Vagina (tissue), 2 donors: ENCODE measurements at regions not wholly inside any gene's neighbourhood (a gene's known extent, or its start where the extent isn't known, plus 50 kb on each side); places are given as distances from the start of the nearest gene placed in this dataset.

Experiments
- CTCF ChIP-seq, 3 experiments: fragments of 450-650 bp in 2 of 3; fragments of 200-600 bp in 1 of 3; sonication (generic) in 1 of 3; IDR thresholded peaks; one replicate each; pipeline ENCODE4 v1.5.1; 2017 to 2019; ENCODE audit warnings: antibody characterized with exemption in 3 of 3, mild to moderate bottlenecking in 2 of 3, moderate library complexity in 2 of 3
- POLR2AphosphoS5 ChIP-seq, 2 donors: sonication (generic); formaldehyde crosslinking; IDR thresholded peaks; one replicate each; pipeline ENCODE4 v1.9.0; 2017; ENCODE audit warnings: antibody characterized with exemption in 2 of 2, mild to moderate bottlenecking in 2 of 2, low read depth in 1 of 2; ENCODE audit not compliant: insufficient read depth in 1 of 2

DNA sequence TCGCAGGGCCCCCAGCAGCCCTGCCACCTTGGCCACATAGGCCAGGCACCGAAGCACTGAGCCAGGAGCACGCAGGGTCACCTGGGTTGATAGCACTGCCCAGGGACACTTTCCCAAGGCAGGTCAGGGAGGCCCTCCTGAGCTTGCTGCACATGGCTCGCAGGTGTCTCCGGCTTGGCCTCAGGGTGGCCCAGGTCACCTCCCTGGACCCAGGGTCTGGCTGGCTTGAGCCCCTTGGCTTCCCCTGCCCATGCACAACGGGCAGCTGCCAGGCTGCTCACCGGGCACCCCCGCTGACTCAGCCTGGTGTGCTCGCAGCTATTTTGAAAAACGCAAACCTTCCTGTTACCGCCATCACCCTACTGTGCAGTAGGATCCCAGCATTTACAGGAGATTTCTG, 502.3 kb downstream of the EIPR1 start:
- TF ChIP-seq CTCF (IDR thresholded peaks at IDR 0.05) (no peak), POLR2AphosphoS5 (IDR thresholded peaks at IDR 0.05; ENCODE audit: insufficient read depth in 1 of 2, low read depth in 1 of 2) (no peak)
